GM12873 (cell line): ENCODE measurements at regions not wholly inside any gene's neighbourhood (a gene's known extent, or its start where the extent isn't known, plus 50 kb on each side); places are given as distances from the start of the nearest gene placed in this dataset.

Experiments
- TF ChIP-seq, protein P1 (sequence below): IDR thresholded peaks from 2 replicates; pipeline ENCODE4 v1.5.1; 2012; ENCODE audit warnings: low read depth, mild to moderate bottlenecking, moderate library complexity, low read length, control low read depth; ENCODE audit not compliant: insufficient read depth; ENCODE audit errors: missing control alignments

DNA sequence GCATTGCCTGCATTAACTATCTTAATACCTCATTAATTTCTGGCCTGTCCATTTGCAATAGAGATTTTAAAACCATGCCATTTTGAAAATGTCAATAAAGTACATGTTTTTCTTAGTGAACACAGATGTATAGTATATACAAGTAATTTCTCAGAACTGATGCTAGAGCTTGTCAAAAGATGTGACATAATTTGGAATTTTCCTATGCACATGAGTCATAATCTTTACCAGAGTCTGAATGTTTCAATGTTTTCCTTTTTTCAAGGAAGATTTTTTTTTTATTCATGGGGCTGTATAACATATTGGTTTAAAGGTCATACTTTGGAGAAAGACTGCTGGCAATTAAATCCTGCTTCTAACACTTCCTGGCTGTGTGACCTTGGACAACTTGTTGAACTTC, 1347.5 kb upstream of the ADGRB3 start:
- TF ChIP-seq, protein P1, sequence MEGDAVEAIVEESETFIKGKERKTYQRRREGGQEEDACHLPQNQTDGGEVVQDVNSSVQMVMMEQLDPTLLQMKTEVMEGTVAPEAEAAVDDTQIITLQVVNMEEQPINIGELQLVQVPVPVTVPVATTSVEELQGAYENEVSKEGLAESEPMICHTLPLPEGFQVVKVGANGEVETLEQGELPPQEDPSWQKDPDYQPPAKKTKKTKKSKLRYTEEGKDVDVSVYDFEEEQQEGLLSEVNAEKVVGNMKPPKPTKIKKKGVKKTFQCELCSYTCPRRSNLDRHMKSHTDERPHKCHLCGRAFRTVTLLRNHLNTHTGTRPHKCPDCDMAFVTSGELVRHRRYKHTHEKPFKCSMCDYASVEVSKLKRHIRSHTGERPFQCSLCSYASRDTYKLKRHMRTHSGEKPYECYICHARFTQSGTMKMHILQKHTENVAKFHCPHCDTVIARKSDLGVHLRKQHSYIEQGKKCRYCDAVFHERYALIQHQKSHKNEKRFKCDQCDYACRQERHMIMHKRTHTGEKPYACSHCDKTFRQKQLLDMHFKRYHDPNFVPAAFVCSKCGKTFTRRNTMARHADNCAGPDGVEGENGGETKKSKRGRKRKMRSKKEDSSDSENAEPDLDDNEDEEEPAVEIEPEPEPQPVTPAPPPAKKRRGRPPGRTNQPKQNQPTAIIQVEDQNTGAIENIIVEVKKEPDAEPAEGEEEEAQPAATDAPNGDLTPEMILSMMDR, result no peak

DNA sequence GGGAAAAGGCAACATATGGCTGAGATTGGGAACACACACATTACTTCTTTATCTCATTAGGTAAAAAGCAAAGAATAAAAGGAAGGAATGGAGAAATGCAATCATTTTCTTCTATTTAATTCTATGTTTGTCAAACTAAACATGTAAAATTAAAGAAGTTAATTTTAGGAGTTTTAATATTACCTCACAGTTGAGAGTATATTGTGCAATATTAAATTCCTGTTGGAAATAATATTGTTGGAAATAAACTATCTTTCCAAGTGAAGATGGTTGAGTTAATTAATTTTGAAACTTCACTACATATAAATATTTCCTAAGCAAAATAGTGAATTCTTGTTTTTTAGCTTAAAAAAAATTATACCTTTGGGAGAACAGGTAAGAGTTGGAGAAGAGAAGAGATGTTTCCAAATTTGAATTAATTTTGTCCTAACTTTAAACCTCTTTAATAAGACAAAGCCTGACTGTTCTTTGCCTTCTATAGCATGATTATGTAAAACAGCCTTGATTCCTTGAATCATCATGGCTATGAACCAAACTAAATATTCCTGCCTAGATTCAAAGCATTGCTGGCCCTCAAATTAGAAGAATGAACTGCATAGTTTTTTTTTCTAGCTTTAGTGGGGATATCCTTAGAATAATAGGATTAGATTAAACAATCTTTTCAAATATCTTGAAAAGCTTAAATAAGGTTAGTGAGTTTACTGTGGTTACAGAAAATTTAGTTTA, 1349.1 kb upstream of the ADGRB3 start:
- TF ChIP-seq, protein P1, result no peak

DNA sequence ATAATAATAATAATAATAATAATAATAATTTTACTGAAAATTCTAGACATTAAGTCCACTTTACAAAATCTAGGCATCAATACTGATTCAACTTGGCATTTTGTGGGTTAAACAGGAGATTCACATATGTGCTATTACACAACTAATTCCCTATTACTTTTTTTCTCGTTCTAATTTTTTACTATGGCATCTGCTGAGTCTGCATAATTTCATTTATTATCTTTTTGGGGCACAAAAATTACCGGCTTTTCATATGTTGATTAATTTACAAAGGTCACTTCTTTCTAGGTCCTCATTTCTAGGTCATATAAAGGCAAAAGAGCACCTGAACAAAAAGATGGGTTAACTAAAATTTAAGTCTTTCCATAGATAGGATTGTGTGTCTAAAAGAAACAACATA, 1357.8 kb upstream of the ADGRB3 start:
- TF ChIP-seq, protein P1, result no peak

DNA sequence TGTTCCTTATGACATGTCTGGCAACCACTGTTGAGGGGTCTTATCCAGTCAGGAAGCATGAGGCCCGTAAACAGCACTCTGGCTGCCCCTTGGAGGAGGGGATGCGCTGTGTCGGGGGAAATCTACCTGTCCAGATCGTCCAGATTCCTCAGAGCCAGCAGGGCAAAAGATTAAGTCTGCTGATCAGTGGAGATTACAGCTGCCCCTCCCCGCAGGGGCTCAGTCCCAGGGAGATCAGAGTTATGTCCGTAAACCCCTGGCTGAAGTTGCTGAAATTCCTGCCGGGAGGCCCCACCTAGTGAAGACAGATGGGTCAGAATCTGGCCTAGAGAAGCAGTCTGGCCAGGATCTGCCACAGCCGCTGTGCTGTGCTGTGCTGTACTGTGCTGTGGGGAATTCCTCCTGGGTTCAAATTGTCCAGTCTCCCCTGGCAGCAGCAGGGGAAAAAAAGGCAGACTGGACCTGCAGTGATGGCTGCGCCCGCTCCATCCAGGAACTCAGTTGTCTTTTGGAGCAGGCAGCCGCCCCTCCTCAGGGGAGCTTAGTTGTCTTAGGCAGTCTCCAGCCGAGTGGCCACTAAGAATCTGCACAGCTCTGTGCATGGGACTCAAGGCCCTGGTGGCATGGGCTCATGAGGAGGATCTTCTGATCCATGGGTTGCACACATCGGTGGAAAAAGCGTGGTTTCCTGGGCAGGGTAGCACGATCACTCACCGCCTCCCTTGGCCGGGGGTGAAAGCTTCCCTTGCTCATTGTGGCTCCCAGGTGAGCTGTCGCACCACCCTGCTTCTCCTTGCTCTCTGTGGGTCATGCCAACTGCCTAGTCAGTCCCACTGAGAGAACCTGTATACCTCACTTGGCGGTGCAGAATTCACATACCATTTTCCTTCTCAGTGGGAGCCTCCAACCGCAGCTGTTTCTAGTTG, 1368.8 kb upstream of the ADGRB3 start:
- TF ChIP-seq, protein P1, result no peak

DNA sequence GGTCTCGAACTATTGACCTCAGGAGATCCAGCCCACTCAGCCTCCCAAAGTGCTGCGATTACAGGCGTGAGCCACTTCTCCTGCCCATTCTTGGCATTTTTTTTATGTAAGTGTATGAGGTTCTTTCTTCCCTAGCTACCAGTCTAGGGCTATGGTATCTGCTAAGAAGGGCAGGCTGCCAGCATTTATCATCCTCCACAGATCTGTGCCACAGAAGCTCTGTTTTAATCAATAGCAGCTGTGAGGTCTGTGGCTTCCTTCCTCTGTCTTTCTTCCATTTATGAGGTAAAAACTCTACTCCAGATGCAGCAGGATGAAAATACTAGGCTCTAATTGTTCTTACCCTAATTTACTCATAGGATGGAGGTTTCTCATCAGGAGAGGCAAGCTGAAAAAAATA, 1382.4 kb upstream of the ADGRB3 start:
- TF ChIP-seq, protein P1, result no peak

DNA sequence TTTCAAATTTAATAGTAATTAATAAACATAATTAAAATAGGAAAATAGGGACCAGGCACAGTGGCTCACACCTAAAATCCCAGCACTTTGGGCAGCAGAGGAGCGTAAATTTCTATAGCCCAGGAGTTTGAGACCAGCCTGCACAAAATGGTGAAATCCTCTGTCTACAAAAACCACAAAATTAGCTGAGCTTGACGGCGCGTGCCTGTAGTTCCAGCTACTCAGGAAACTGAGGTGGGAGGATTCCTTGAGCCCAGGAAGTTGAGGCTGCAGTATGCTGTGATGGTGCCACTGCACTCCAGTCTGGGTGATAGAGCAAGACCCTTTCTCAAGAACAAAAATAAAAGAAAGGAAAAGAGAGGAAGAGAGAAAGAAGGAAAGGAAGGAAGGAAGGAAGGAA, 1387.0 kb upstream of the ADGRB3 start:
- TF ChIP-seq, protein P1, result no peak

DNA sequence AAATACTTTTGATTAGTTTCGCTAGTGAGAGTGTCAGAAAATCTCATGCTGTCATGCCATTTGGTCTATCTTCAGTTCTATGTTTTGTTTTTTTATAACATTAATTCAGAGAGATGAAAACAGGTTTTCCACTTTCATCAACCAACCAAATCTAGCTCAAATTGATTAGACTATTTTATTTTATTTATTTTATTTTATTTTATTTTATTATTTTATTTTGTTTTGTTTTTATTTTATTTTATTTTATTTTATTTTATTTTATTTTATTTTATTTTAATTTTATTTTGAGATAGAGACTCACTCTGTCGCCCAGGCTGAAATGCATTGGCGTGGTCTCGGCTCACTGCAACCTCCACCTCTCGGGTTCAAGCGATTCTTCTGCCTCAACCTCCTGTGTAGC, 1391.0 kb upstream of the ADGRB3 start:
- TF ChIP-seq, protein P1, result no peak
